ENCODE measurements at regions not wholly inside any gene's neighbourhood (a gene's known extent, or its start where the extent isn't known, plus 50 kb on each side); places are given as distances from the start of the nearest gene placed in this dataset.

- Histone ChIP-seq H3K4me3 (no peak overlapping the region), H3K4me1 (peaks cover 14% of the 10 kb centered on the region), H3K27ac (no peak overlapping the region), H3K4me2 (no peak overlapping the region), H3K9me3 (no peaks in the 10 kb centered on the region)
- ATAC-seq: no peak
- POLR2A ChIA-PET: no interaction called here
- TF ChIP-seq HOXB5 (CRISPR knock-in tag; IDR thresholded peaks at IDR 0.05) (no peak), HOXB13 (CRISPR knock-in tag; IDR thresholded peaks at IDR 0.05; ENCODE audit: low read depth) (no peak)
- CTCF ChIA-PET: no interaction called here
- no peak for DNase-seq (ENCODE audit: low read depth in 1 of 2, low spot score in 1 of 2)
- 39% methylated on average over 4 of the region's 4 CpGs for WGBS (ENCODE audit: missing lambda C conversion rate)
- FAIRE-seq: no peak
Observed at GRCh38 chr7:131726686-131727085, 170.3 kb upstream of the PODXL start.

GRCh38 chr7:131726031-131726430 lies 169.6 kb upstream of the PODXL start:
- FAIRE-seq: no peak
- Histone ChIP-seq H3K4me2 (no peak overlapping the region), H3K4me1 (peaks cover 14% of the 10 kb centered on the region), H3K9me3 (no peaks in the 10 kb centered on the region), H3K27ac (no peak overlapping the region), H3K4me3 (no peak overlapping the region)
- no peak for ATAC-seq
- DNase-seq (ENCODE audit: low read depth in 1 of 2, low spot score in 1 of 2): no peak
- WGBS (ENCODE audit: missing lambda C conversion rate): 53% methylated on average over 2 of the region's 2 CpGs
- CTCF ChIA-PET: no interaction called here
- POLR2A ChIA-PET: no interaction called here
- TF ChIP-seq FOXS1 (CRISPR knock-in tag; IDR thresholded peaks at IDR 0.05): no peak
- TF ChIP-seq GATA3 (IDR thresholded peaks at IDR 0.05; ENCODE audit: borderline replicate concordance): no peak
- TF ChIP-seq HDAC2 (IDR thresholded peaks at IDR 0.05): no peak
- no peak for TF ChIP-seq ELK1 (IDR thresholded peaks at IDR 0.05; ENCODE audit: low read depth, low read length)
- no peak for TF ChIP-seq CTCF (IDR thresholded peaks at IDR 0.05)
- TF ChIP-seq ESRRA (IDR thresholded peaks at IDR 0.05; ENCODE audit: borderline replicate concordance, low read length): no peak
- TF ChIP-seq KDM1A (IDR thresholded peaks at IDR 0.05; ENCODE audit: low read depth): no peak
- no peak for TF ChIP-seq MAX (IDR thresholded peaks at IDR 0.05)
- TF ChIP-seq ZSCAN20 (CRISPR knock-in tag; IDR thresholded peaks at IDR 0.05): no peak
- TF ChIP-seq RARB (CRISPR knock-in tag; IDR thresholded peaks at IDR 0.05): no peak
- no peak for TF ChIP-seq MAZ (IDR thresholded peaks at IDR 0.05; ENCODE audit: borderline replicate concordance, low read depth, low read length)
- TF ChIP-seq PBX3 (IDR thresholded peaks at IDR 0.05): no peak
- no peak for TF ChIP-seq REST (IDR thresholded peaks at IDR 0.05)
- no peak for TF ChIP-seq POLR2A (IDR thresholded peaks at IDR 0.05; ENCODE audit: low read length)
- no peak for TF ChIP-seq HOXB5 (CRISPR knock-in tag; IDR thresholded peaks at IDR 0.05)
- TF ChIP-seq NPAS2 (CRISPR knock-in tag; IDR thresholded peaks at IDR 0.05; ENCODE audit: borderline replicate concordance): no peak

Measured in A549 (cell line).